ENCODE measurements at regions not wholly inside any gene's neighbourhood (a gene's known extent, or its start where the extent isn't known, plus 50 kb on each side); places are given as distances from the start of the nearest gene placed in this dataset.

DNA sequence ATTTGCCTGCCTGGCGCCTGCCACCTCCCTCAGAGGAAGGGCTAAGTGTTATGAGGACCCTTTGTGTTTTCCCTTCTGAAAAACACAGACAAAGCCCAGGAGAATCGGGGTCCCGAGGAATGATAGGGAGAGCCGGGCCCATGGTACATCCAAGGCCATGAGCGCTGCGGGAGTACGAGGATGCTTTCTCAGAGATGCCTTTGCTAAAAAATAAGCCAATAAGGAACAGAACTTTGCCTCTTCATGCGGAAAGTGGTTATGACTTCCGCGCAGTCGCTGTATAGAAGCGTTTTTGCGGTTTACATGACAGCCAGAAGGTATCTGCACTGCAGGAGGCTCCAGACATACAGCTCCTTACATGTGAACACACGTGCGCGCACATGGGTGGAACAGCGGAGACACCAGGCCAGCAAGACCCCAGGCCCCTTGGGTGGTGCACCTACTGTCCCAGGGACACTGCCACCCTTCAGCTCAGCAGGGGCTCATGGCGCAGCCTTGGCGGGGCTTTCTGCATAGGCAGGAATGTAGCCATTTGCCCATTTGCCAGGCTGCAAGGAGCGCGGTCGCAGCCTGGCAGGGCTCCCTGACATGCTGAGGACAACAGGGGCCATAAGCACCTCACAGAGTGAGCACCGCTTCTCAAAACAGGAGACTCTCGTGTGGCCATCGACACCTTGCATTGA lies 252.4 kb upstream of the SALL3 start:
- no peaks in the 10 kb centered on the region for H3K36me3 ChIP-seq (ENCODE audit: insufficient read depth, low read length)
- H3K27ac ChIP-seq (ENCODE audit: low read length): no peak overlapping the region
- no peak overlapping the region for H3K9ac ChIP-seq (ENCODE audit: low read depth, low read length)
- H3K9me3 ChIP-seq (ENCODE audit: insufficient read depth, low read length, severe bottlenecking): no peaks in the 10 kb centered on the region
- no peaks in the 10 kb centered on the region for H4K20me1 ChIP-seq (ENCODE audit: insufficient read depth, low read length)
- ATAC-seq (ENCODE audit: insufficient read depth, low read depth) (no peak), DNase-seq (no peak)
- no peak overlapping the region for H3K4me3 ChIP-seq (ENCODE audit: low read depth in 1 of 2, low read length in 2 of 2)
- H3K4me1 ChIP-seq (ENCODE audit: insufficient read depth, low read length): no peaks in the 10 kb centered on the region
- H3K79me2 ChIP-seq (ENCODE audit: insufficient read depth, low read length): no peaks in the 10 kb centered on the region
- no peak overlapping the region for H3K4me2 ChIP-seq (ENCODE audit: insufficient read depth, low read length)
- H2AFZ ChIP-seq (ENCODE audit: low read depth, low read length): no peak overlapping the region
- H3K27me3 ChIP-seq (ENCODE audit: insufficient read depth, low read length, poor library complexity): peaks cover 8% of the 10 kb centered on the region
- TF ChIP-seq, protein P1, sequence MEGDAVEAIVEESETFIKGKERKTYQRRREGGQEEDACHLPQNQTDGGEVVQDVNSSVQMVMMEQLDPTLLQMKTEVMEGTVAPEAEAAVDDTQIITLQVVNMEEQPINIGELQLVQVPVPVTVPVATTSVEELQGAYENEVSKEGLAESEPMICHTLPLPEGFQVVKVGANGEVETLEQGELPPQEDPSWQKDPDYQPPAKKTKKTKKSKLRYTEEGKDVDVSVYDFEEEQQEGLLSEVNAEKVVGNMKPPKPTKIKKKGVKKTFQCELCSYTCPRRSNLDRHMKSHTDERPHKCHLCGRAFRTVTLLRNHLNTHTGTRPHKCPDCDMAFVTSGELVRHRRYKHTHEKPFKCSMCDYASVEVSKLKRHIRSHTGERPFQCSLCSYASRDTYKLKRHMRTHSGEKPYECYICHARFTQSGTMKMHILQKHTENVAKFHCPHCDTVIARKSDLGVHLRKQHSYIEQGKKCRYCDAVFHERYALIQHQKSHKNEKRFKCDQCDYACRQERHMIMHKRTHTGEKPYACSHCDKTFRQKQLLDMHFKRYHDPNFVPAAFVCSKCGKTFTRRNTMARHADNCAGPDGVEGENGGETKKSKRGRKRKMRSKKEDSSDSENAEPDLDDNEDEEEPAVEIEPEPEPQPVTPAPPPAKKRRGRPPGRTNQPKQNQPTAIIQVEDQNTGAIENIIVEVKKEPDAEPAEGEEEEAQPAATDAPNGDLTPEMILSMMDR (IDR thresholded peaks at IDR 0.05; ENCODE audit: borderline replicate concordance, extremely low read depth, low read length, poor library complexity, severe bottlenecking): no peak
- TF ChIP-seq EZH2 (IDR thresholded peaks at IDR 0.05; ENCODE audit: borderline replicate concordance, low read depth, low read length, severe bottlenecking): no peak

DNA sequence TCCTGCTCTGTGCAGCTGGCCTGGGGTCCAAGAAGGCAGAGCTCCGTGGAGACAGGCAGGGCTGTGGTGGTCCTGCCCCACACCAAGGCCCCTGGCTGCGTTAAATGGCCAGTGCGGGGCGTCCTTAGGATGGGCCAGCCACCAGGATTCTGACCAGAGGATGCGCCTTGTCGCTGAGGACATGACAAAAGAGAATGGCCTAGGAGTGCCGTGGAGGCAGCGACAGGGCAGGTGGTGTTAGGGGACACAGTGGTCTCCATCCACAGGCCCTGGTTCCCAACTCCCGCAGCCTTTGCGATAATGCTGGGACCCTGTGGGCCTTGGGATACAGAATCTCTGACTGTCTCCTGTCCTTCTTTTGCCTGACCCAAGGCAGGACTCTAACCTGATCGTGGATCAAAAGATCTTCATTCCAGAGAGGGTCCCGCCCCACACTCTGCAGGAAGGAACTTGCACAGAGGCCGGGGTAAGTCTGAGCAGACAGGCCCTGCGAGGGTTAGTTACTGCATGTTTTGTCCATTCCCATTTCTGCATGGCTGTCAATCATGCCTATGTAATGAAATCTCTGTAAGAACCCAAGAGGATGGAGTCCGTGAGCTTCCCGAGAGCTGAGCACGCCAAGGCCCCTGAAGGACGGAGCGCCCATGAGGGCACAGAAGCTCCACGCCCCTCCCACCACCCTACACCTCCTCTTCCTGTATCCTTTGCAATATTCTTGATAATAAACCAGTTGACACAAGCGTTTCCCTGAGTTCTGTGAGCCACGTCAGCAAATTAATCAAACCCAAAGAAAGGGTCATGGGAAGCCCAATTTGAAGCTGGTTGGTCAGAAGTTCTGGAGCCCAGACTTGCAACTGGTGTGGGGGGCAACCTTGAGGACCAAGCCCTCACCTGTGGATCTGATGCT lies 251.5 kb upstream of the SALL3 start:
- ATAC-seq (ENCODE audit: insufficient read depth, low read depth): no peak

DNA sequence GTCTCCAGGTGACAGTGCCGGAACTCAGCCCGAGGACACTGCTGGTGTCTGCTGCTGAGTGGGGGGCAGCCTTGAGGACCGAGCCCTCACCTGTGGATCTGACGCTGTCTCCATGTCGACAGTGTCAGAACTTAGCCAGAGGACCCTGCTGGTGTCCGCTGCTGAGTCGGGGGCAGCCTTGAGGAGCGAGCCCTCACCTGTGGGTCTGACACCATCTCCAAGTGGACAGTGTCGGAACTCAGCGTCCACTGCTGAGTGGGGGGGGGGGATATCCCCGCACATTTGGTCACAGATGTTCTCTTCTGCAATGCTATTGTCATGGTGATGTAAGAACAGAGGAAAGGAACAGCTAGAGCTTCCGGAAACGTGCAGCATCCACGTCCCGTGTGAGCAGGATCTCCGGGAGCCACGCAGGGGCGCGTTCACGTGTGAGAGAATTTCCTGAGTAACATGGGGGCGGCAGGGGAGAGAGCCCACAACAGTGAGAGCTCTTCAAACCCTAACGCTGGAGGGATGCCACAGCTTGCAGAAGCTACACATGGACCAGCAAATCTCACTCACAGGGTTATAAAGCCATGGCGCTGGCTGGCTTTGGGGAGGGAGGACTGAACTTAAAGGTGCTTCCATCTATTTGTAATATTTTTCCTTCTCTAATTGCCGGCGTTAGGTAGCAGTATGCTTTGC lies 250.7 kb upstream of the SALL3 start:
- ATAC-seq (ENCODE audit: insufficient read depth, low read depth): no peak
- H4K20me1 ChIP-seq (ENCODE audit: insufficient read depth, low read length): no peaks in the 10 kb centered on the region; the same call in 1 of the 2 replicates
- DNase-seq: no peak
- H3K4me3 ChIP-seq (ENCODE audit: low read depth in 1 of 2, low read length in 2 of 2): no peak overlapping the region
- H2AFZ ChIP-seq (ENCODE audit: low read depth, low read length): no peak overlapping the region
- no peak overlapping the region for H3K9ac ChIP-seq (ENCODE audit: low read depth, low read length)
- no peaks in the 10 kb centered on the region for H3K9me3 ChIP-seq (ENCODE audit: insufficient read depth, low read length, severe bottlenecking)
- no peaks in the 10 kb centered on the region for H3K36me3 ChIP-seq (ENCODE audit: insufficient read depth, low read length)
- TF ChIP-seq EZH2 (IDR thresholded peaks at IDR 0.05; ENCODE audit: borderline replicate concordance, low read depth, low read length, severe bottlenecking): no peak
- TF ChIP-seq, protein P1 (IDR thresholded peaks at IDR 0.05; ENCODE audit: borderline replicate concordance, extremely low read depth, low read length, poor library complexity, severe bottlenecking): no peak
- no peak overlapping the region for H3K4me2 ChIP-seq (ENCODE audit: insufficient read depth, low read length)
- H3K79me2 ChIP-seq (ENCODE audit: insufficient read depth, low read length): no peaks in the 10 kb centered on the region
- no peak overlapping the region for H3K27ac ChIP-seq (ENCODE audit: low read length)
- peaks cover 6% of the 10 kb centered on the region for H3K27me3 ChIP-seq (ENCODE audit: insufficient read depth, low read length, poor library complexity)
- H3K4me1 ChIP-seq (ENCODE audit: insufficient read depth, low read length): no peaks in the 10 kb centered on the region

More for the DNA sequence above, 251.5 kb upstream of the SALL3 start:
- H3K27me3 ChIP-seq (ENCODE audit: insufficient read depth, low read length, poor library complexity): peaks cover 8% of the 10 kb centered on the region
- H2AFZ ChIP-seq (ENCODE audit: low read depth, low read length): no peak overlapping the region
- no peaks in the 10 kb centered on the region for H3K79me2 ChIP-seq (ENCODE audit: insufficient read depth, low read length)
- TF ChIP-seq EZH2 (IDR thresholded peaks at IDR 0.05; ENCODE audit: borderline replicate concordance, low read depth, low read length, severe bottlenecking): no peak
- TF ChIP-seq, protein P1 (IDR thresholded peaks at IDR 0.05; ENCODE audit: borderline replicate concordance, extremely low read depth, low read length, poor library complexity, severe bottlenecking): no peak
- no peak overlapping the region for H3K4me2 ChIP-seq (ENCODE audit: insufficient read depth, low read length)
- no peak overlapping the region for H3K27ac ChIP-seq (ENCODE audit: low read length)
- H3K4me3 ChIP-seq (ENCODE audit: low read depth in 1 of 2, low read length in 2 of 2): no peak overlapping the region
- H3K9me3 ChIP-seq (ENCODE audit: insufficient read depth, low read length, severe bottlenecking): no peaks in the 10 kb centered on the region
- no peak overlapping the region for H3K9ac ChIP-seq (ENCODE audit: low read depth, low read length)
- no peaks in the 10 kb centered on the region for H3K36me3 ChIP-seq (ENCODE audit: insufficient read depth, low read length)
- no peaks in the 10 kb centered on the region for H3K4me1 ChIP-seq (ENCODE audit: insufficient read depth, low read length)
- H4K20me1 ChIP-seq (ENCODE audit: insufficient read depth, low read length): no peaks in the 10 kb centered on the region; the same call in 1 of the 2 replicates
- no peak for DNase-seq

All from DND-41 (cell line).